LNCAP (cell line): ENCODE measurements at regions not wholly inside any gene's neighbourhood (a gene's known extent, or its start where the extent isn't known, plus 50 kb on each side); places are given as distances from the start of the nearest gene placed in this dataset.

Source experiments
- TF ChIP-seq, protein P1 (sequence below): fragments of 450-650 bp; IDR thresholded peaks from 2 replicates; pipeline ENCODE4 v1.5.1; 2017; ENCODE audit warnings: mild to moderate bottlenecking

DNA sequence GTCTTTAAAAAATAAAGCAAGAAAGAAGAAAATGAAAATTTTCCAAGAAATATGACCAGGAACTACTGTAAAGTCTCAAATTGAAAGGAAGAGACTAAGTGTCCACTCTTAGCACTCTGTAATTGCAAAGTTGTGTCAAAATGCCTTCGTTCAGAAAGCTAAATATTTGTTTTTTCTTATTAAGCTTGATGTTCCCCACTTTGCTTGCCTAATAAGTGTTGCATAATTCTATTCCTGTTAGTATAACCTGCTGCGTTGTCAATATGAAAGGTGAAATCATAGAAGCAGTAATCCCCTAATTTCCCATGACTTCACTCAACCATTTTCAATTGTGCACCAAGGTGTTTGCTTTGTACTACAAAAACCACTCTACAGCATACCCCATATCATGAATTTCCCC, 442.9 kb upstream of the CTSO start:
- TF ChIP-seq, protein P1, sequence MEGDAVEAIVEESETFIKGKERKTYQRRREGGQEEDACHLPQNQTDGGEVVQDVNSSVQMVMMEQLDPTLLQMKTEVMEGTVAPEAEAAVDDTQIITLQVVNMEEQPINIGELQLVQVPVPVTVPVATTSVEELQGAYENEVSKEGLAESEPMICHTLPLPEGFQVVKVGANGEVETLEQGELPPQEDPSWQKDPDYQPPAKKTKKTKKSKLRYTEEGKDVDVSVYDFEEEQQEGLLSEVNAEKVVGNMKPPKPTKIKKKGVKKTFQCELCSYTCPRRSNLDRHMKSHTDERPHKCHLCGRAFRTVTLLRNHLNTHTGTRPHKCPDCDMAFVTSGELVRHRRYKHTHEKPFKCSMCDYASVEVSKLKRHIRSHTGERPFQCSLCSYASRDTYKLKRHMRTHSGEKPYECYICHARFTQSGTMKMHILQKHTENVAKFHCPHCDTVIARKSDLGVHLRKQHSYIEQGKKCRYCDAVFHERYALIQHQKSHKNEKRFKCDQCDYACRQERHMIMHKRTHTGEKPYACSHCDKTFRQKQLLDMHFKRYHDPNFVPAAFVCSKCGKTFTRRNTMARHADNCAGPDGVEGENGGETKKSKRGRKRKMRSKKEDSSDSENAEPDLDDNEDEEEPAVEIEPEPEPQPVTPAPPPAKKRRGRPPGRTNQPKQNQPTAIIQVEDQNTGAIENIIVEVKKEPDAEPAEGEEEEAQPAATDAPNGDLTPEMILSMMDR = no peak

- TF ChIP-seq, protein P1 = no peak
Measured at GRCh38 chr4:156391325-156391653, 437.6 kb upstream of the CTSO start.

DNA sequence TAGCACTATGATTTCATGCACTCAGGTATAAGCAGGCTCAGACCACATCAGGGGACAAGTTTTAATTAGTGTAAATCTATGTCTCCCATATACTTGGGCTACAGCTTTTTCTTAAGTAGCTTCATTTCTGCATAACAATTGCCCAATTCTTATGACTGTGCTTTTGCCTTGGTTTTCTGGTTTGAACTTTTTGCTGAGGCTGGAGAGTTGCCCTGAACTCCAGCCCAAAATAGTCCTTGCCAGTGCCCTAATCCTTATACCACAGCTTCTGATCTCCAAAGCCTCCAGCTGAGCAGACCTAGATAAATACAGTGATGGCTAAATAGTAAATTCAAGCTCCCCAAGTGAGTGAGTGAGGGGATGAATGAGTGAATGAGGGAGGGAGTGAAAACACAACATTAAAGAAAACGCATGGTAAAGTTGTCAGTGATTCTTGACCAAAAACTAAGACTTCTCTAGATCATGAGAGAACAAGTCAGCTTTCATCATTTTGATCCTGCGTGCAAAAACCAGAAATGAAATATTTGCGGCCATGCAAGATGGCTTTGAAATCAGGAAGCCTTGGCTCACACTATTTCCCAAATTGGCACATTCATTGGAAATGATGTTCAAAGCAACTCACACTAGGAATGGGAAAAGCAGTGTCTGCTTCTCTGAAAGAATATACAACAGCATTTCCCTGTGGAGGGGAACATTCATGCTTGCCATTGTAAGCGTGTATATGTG, 437.1 kb upstream of the CTSO start:
- TF ChIP-seq, protein P1 = no peak

GRCh38 chr4:156388826-156389225, 435.2 kb upstream of the CTSO start:
- TF ChIP-seq, protein P1 = no peak

- TF ChIP-seq, protein P1 = peak; percentile 42
Measured at GRCh38 chr4:156378033-156378665, 424.5 kb upstream of the CTSO start.

GRCh38 chr4:156377036-156377710, 423.5 kb upstream of the CTSO start:
- TF ChIP-seq, protein P1 = no peak

GRCh38 chr4:156374894-156375293, 421.2 kb upstream of the CTSO start:
- TF ChIP-seq, protein P1 = no peak
